Panc1 (cell line): ENCODE measurements at regions not wholly inside any gene's neighbourhood (a gene's known extent, or its start where the extent isn't known, plus 50 kb on each side); places are given as distances from the start of the nearest gene placed in this dataset.

Source experiments
- ATAC-seq: fragments of 200-7000 bp; cut with Tn5 transposase; 2 replicates; pipeline ENCODE4 v1.9.1; 2020; ENCODE audit warnings: mild to moderate bottlenecking, moderate library complexity
- BruUV-seq: library from RNA; stranded (reverse); fragments of 400-500 nt; replicated peaks from 2 replicates; lab custom pipeline; 2021; lab: Mats Ljungman, UMichigan
- CTCF ChIA-PET: fragments of 300-600 bp; sonication (Branson Sonifier 250); formaldehyde crosslinking; loops from one replicate; lab custom pipeline; 2022; ENCODE audit warnings: antibody characterized with exemption; lab: Charles Lee
- POLR2A ChIA-PET: fragments of 300-600 bp; sonication (Branson Sonifier 250); formaldehyde crosslinking; loops from one replicate; lab custom pipeline; 2022; ENCODE audit warnings: antibody characterized with exemption; lab: Charles Lee
- DNase-seq: peaks from one replicate; pipeline ENCODE4 v3.0.0-alpha.2; 2010; ENCODE audit warnings: low read depth, low spot score
- H3K27ac ChIP-seq: 2 replicates; pipeline ENCODE4 v1.5.1; 2011; ENCODE audit warnings: mild to moderate bottlenecking, low read length, inconsistent platforms
- H3K27me3 ChIP-seq: fragments of 200-500 bp; sonication (Bioruptor generic); 2 replicates; pipeline ENCODE4 v1.6.0; 2014; ENCODE audit warnings: low read length, inconsistent platforms; ENCODE audit not compliant: control insufficient read depth, insufficient read depth
- H3K36me3 ChIP-seq: fragments of 200-500 bp; sonication (Bioruptor generic); 2 replicates; pipeline ENCODE4 v1.5.1; 2014; ENCODE audit warnings: inconsistent platforms, mild to moderate bottlenecking, low read length, moderate library complexity; ENCODE audit not compliant: control insufficient read depth, insufficient read depth
- H3K4me1 ChIP-seq: 2 replicates; pipeline ENCODE4 v1.5.1; 2011; ENCODE audit warnings: inconsistent platforms, mild to moderate bottlenecking, low read length, moderate library complexity; ENCODE audit not compliant: control insufficient read depth, insufficient read depth
- H3K4me3 ChIP-seq, 2 experiments: 2 replicates each; pipeline ENCODE4 v1.5.1; 2011 to 2012; ENCODE audit warnings: low read depth in 2 of 2, low read length in 2 of 2, mild to moderate bottlenecking in 2 of 2, inconsistent platforms in 1 of 2, moderate library complexity in 1 of 2
- H3K9me3 ChIP-seq: fragments of 200-500 bp; sonication (Bioruptor generic); 2 replicates; pipeline ENCODE4 v1.5.1; 2014; ENCODE audit warnings: low read depth, mild to moderate bottlenecking, inconsistent platforms, low read length, moderate library complexity; ENCODE audit not compliant: control insufficient read depth, insufficient read depth
- POLR2AphosphoS5 ChIP-seq: IDR thresholded peaks from 2 replicates; pipeline ENCODE4 v1.6.1; 2012; ENCODE audit warnings: mild to moderate bottlenecking, low read depth, low read length, moderate library complexity
- REST ChIP-seq, 2 experiments: IDR thresholded peaks; 2 replicates each; pipeline ENCODE4 v1.6.1; 2011 to 2012; ENCODE audit warnings: low read depth in 2 of 2, control low read depth in 1 of 2, low read length in 1 of 2, mild to moderate bottlenecking in 1 of 2, moderate library complexity in 1 of 2; ENCODE audit not compliant: insufficient read depth in 1 of 2
- SIN3A ChIP-seq: IDR thresholded peaks from 2 replicates; pipeline ENCODE4 v1.6.1; 2012; ENCODE audit warnings: low read depth, mild to moderate bottlenecking, low read length, moderate library complexity, borderline replicate concordance; ENCODE audit not compliant: insufficient read depth
- TCF7L2 ChIP-seq: IDR thresholded peaks from 2 replicates; pipeline ENCODE4 v1.6.1; 2011; ENCODE audit warnings: mild to moderate bottlenecking, low read depth, low read length, inconsistent platforms
- in situ Hi-C: cut with HindIII; loops from 2 replicates; pipeline ENCODE4 v1.10.0; 2016; ENCODE audit warnings: low sequenced_read_pairs, low pct_unique_long_range_greater_than_20kb
- intact Hi-C: fragments of 100-400 bp; cut with micrococcal nuclease; formaldehyde crosslinking; loops from one replicate; pipeline ENCODE4 v1.10.0; 2022; ENCODE audit not compliant: unreplicated experiment
- TF ChIP-seq, protein P1 (sequence below): fragments of 450-650 bp; IDR thresholded peaks from 2 replicates; pipeline ENCODE4 v1.5.1; 2017; ENCODE audit warnings: mild to moderate bottlenecking

DNA sequence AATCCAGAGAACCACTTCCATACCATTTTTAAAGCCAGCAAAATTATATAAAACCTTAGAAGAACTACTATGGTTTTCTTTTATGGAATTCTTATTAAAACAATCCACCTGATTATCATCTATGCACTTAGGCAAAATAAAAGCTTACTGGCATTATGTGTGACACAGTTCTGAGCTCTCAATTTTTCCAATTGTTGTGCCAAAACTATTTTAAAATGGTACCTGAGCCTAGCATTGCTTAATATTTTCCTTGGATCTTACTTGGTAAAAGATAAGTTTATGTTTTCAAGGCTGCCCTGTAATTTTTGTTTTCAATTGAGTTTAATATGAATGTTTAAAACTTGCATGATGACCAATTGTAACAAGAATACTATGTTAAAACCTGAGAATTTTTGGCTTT is 201.3 kb downstream of the MAD2L1 start:
- DNase-seq = no peak
- intact Hi-C loops = no loop called here
- POLR2A ChIA-PET = no interaction called here
- in situ Hi-C loops = no loop called here
- H3K27ac ChIP-seq = peak overlapping the region; percentile 23; the same call in 1 of the 2 replicates
- H3K9me3 ChIP-seq = no peaks in the 10 kb centered on the region
- H3K36me3 ChIP-seq = no peaks in the 10 kb centered on the region
- ATAC-seq = no peak
- BruUV-seq = no TSS peak
- CTCF ChIA-PET = no interaction called here
- H3K27me3 ChIP-seq = no peaks in the 10 kb centered on the region
- no peak overlapping the region for H3K4me3 ChIP-seq
- TF ChIP-seq TCF7L2 (no peak), SIN3A (no peak), POLR2AphosphoS5 (no peak), REST (IDR thresholded peaks at IDR 0.05; ENCODE audit: insufficient read depth in 1 of 2, low read depth in 2 of 2, low read length in 1 of 2) (no peak)
- TF ChIP-seq, protein P1, sequence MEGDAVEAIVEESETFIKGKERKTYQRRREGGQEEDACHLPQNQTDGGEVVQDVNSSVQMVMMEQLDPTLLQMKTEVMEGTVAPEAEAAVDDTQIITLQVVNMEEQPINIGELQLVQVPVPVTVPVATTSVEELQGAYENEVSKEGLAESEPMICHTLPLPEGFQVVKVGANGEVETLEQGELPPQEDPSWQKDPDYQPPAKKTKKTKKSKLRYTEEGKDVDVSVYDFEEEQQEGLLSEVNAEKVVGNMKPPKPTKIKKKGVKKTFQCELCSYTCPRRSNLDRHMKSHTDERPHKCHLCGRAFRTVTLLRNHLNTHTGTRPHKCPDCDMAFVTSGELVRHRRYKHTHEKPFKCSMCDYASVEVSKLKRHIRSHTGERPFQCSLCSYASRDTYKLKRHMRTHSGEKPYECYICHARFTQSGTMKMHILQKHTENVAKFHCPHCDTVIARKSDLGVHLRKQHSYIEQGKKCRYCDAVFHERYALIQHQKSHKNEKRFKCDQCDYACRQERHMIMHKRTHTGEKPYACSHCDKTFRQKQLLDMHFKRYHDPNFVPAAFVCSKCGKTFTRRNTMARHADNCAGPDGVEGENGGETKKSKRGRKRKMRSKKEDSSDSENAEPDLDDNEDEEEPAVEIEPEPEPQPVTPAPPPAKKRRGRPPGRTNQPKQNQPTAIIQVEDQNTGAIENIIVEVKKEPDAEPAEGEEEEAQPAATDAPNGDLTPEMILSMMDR = no peak
- H3K4me1 ChIP-seq = no peaks in the 10 kb centered on the region; the same call in 1 of the 2 replicates

DNA sequence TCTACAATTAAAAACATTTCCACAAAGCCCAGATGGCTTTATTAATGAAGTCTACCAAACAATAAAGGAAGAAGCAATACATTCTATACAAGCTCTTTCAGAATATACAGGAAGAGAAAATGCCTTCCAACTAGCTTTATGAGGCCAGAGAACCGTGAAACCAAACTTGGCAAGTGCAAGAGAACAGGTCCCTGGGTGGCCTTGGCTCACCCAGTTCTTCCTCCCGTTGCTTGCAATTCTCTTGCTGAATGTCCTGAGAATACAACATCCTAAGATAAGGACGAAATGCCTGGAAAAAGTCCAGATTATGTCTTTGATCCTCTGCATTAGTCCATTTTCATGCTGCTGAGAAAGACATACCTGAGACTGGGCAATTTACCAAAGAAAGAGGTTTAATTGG is 204.9 kb downstream of the MAD2L1 start:
- TF ChIP-seq SIN3A = no peak
- TF ChIP-seq TCF7L2 = peak; percentile 64
- CTCF ChIA-PET = no interaction called here
- peak overlapping the region; percentile 17; the same call in 1 of the 2 replicates for H3K27ac ChIP-seq
- H3K27me3 ChIP-seq = no peaks in the 10 kb centered on the region
- H3K36me3 ChIP-seq = no peaks in the 10 kb centered on the region
- H3K9me3 ChIP-seq = no peaks in the 10 kb centered on the region
- ATAC-seq (no peak), DNase-seq (no peak)
- no TSS peak for BruUV-seq
- POLR2A ChIA-PET = interaction anchor here (0.6 kb wide), 1 partner anchor 1223 kb away, joined by 6 read pairs; no protein-coding TSS in a partner anchor
- in situ Hi-C loops = no loop called here
- H3K4me1 ChIP-seq = no peaks in the 10 kb centered on the region; the same call in 1 of the 2 replicates
- no peak overlapping the region for H3K4me3 ChIP-seq
- intact Hi-C loops = no loop called here

DNA sequence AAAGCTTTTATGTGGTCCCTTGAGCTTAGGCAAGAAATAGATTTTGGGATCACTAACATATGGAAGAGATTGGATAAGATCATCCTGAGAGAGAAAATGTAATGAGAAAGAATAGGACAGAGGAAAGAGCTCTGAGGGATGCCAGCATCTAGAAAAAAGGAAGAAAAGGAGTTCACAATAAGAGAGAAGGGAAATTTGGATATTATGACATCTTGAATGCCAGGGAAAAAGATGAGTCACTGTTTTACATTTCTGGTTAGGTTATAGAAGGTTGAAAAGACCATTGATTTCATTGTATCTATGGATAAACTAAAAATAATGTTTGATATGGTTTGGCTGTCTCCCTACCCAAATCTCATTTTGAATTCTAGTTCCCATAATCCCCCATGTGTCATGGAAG is 208.5 kb downstream of the MAD2L1 start:
- intact Hi-C loops (no loop called here), in situ Hi-C loops (no loop called here)
- TF ChIP-seq POLR2AphosphoS5 (no peak), SIN3A (no peak), REST (IDR thresholded peaks at IDR 0.05; ENCODE audit: insufficient read depth in 1 of 2, low read depth in 2 of 2, low read length in 1 of 2) (no peak), TCF7L2 (no peak)
- TF ChIP-seq, protein P1 = no peak
- DNase-seq = no peak
- ChIA-PET POLR2A (no interaction called here), CTCF (no interaction called here)
- BruUV-seq = no TSS peak
- Histone ChIP-seq H3K36me3 (no peaks in the 10 kb centered on the region), H3K27me3 (no peaks in the 10 kb centered on the region), H3K27ac (peak overlapping the region; percentile 39; the same call in 1 of the 2 replicates), H3K4me3 (no peak overlapping the region), H3K9me3 (no peaks in the 10 kb centered on the region), H3K4me1 (no peaks in the 10 kb centered on the region; the same call in 1 of the 2 replicates)
- ATAC-seq = no peak
